MM.1S (cell line): ENCODE measurements at regions not wholly inside any gene's neighbourhood (a gene's known extent, or its start where the extent isn't known, plus 50 kb on each side); places are given as distances from the start of the nearest gene placed in this dataset.
"Not testable (repeated sequence)": the region's sequence is repeated elsewhere in the genome, so short reads cannot be mapped to it uniquely, and the experiment has no call there.

Source experiments
- DNase-seq: peaks from one replicate; pipeline ENCODE4 v3.0.0-alpha.2; 2015
- H2AFZ ChIP-seq: fragments of 300-600 bp; sonication (generic); 2 replicates; pipeline ENCODE4 v1.6.0; 2016; ENCODE audit warnings: antibody characterized with exemption, low read length
- H3F3A ChIP-seq: fragments of 300-600 bp; sonication (generic); 2 replicates; pipeline ENCODE4 v1.6.1; 2016; ENCODE audit warnings: mild to moderate bottlenecking, antibody characterized with exemption, low read length, moderate library complexity, mixed read lengths; ENCODE audit not compliant: insufficient read depth
- H3K27ac ChIP-seq: fragments of 300-600 bp; sonication (generic); 2 replicates; pipeline ENCODE4 v1.5.1; 2016; ENCODE audit warnings: mild to moderate bottlenecking, low read length
- H3K27me3 ChIP-seq: fragments of 300-600 bp; sonication (generic); replicated peaks from 2 replicates; pipeline ENCODE4 v1.6.0; 2016; ENCODE audit warnings: low read length; ENCODE audit not compliant: insufficient read depth
- H3K36me3 ChIP-seq: fragments of 300-600 bp; sonication (generic); replicated peaks from 2 replicates; pipeline ENCODE4 v1.6.1; 2016; ENCODE audit warnings: mild to moderate bottlenecking, low read length, mixed read lengths; ENCODE audit not compliant: insufficient read depth
- H3K4me1 ChIP-seq: fragments of 300-600 bp; sonication (generic); 2 replicates; pipeline ENCODE4 v1.6.1; 2016; ENCODE audit warnings: low read length, mixed read lengths
- H3K4me2 ChIP-seq: fragments of 300-600 bp; sonication (generic); 2 replicates; pipeline ENCODE4 v1.6.0; 2016; ENCODE audit warnings: low read depth, low read length
- H3K4me3 ChIP-seq: fragments of 300-600 bp; sonication (generic); 2 replicates; pipeline ENCODE4 v1.5.1; 2016; ENCODE audit warnings: low read length, mixed read lengths
- H3K79me2 ChIP-seq: fragments of 300-600 bp; sonication (generic); 2 replicates; pipeline ENCODE4 v1.6.1; 2016; ENCODE audit warnings: mixed run types, low read length, mixed read lengths
- H3K9ac ChIP-seq: fragments of 300-600 bp; sonication (generic); 2 replicates; pipeline ENCODE4 v1.6.1; 2016; ENCODE audit warnings: low read length, mixed read lengths
- H3K9me2 ChIP-seq: fragments of 300-600 bp; sonication (generic); replicated peaks from 2 replicates; pipeline ENCODE4 v1.6.1; 2016; ENCODE audit warnings: mild to moderate bottlenecking, low read length, mixed read lengths; ENCODE audit not compliant: insufficient read depth
- H3K9me3 ChIP-seq: fragments of 300-600 bp; sonication (generic); replicated peaks from 2 replicates; pipeline ENCODE4 v1.6.1; 2016; ENCODE audit warnings: mild to moderate bottlenecking, low read length, mixed read lengths; ENCODE audit not compliant: insufficient read depth
- H4K20me1 ChIP-seq: fragments of 300-600 bp; sonication (generic); 2 replicates; pipeline ENCODE4 v1.6.1; 2016; ENCODE audit warnings: mild to moderate bottlenecking, low read length, moderate library complexity, mixed read lengths; ENCODE audit not compliant: insufficient read depth
- CTCF ChIP-seq: fragments of 300-600 bp; sonication (generic); IDR thresholded peaks from 2 replicates; pipeline ENCODE4 v1.5.1; 2016; ENCODE audit warnings: antibody characterized with exemption, low read length, mixed read lengths
- EZH2 ChIP-seq: fragments of 300-600 bp; sonication (generic); optimal IDR thresholded peaks from 2 replicates; pipeline ENCODE3; 2017; ENCODE audit warnings: low read depth, mild to moderate bottlenecking, antibody characterized with exemption, low read length, mixed read lengths
- EZH2phosphoT487 ChIP-seq: fragments of 300-600 bp; sonication (generic); IDR thresholded peaks from 2 replicates; pipeline ENCODE4 v1.6.1; 2018; ENCODE audit warnings: antibody characterized with exemption, low read length

- no peak for DNase-seq
- no peak overlapping the region for H2AFZ ChIP-seq
Measured at GRCh38 chr2:89833116-89833779, 1141.8 kb downstream of the RPIA start.

GRCh38 chr2:89833780-89834117, 1142.3 kb downstream of the RPIA start:
- Histone ChIP-seq H4K20me1 (no peaks in the 10 kb centered on the region), H3K27me3 (no peaks in the 10 kb centered on the region), H3K27ac (no peak overlapping the region), H2AFZ (no peak overlapping the region), H3K4me3 (no peak overlapping the region), H3K79me2 (no peaks in the 10 kb centered on the region), H3K4me2 (no peak overlapping the region), H3K9ac (no peak overlapping the region), H3K9me3 (0 out of 2 replicates have a peak, but pooled peaks cover 3% of the 10 kb centered on the region), H3K36me3 (no peaks in the 10 kb centered on the region), H3F3A (no peaks in the 10 kb centered on the region), H3K4me1 (no peaks in the 10 kb centered on the region), H3K9me2 (no peaks in the 10 kb centered on the region)
- DNase-seq: no peak
- TF ChIP-seq EZH2 (no peak), CTCF (no peak), EZH2phosphoT487 (no peak)

More at GRCh38 chr2:89833116-89833779, 1141.8 kb downstream of the RPIA start:
- Histone ChIP-seq H3K27me3 (no peaks in the 10 kb centered on the region), H3K9ac (no peak overlapping the region), H3K36me3 (no peaks in the 10 kb centered on the region), H3K27ac (no peak overlapping the region), H3K9me2 (no peaks in the 10 kb centered on the region), H3K9me3 (0 out of 2 replicates have a peak, but pooled peaks cover 3% of the 10 kb centered on the region), H3F3A (no peaks in the 10 kb centered on the region), H3K4me3 (no peak overlapping the region), H4K20me1 (no peaks in the 10 kb centered on the region), H3K4me2 (no peak overlapping the region), H3K79me2 (no peaks in the 10 kb centered on the region), H3K4me1 (no peaks in the 10 kb centered on the region)
- no peak for TF ChIP-seq EZH2
- no peak for TF ChIP-seq CTCF
- TF ChIP-seq EZH2phosphoT487: no peak

GRCh38 chr2:89834306-89834705, 1142.8 kb downstream of the RPIA start:
- Histone ChIP-seq H3F3A (no peaks in the 10 kb centered on the region), H3K4me1 (no peaks in the 10 kb centered on the region), H3K27me3 (no peaks in the 10 kb centered on the region), H3K36me3 (no peaks in the 10 kb centered on the region), H3K27ac (no peak overlapping the region), H3K4me2 (no peak overlapping the region), H2AFZ (no peak overlapping the region), H3K9ac (no peak overlapping the region), H4K20me1 (no peaks in the 10 kb centered on the region), H3K4me3 (no peak overlapping the region), H3K9me2 (no peaks in the 10 kb centered on the region), H3K9me3 (0 out of 2 replicates have a peak, but pooled peaks cover 3% of the 10 kb centered on the region), H3K79me2 (no peaks in the 10 kb centered on the region)
- DNase-seq: no peak
- no peak for TF ChIP-seq EZH2phosphoT487
- no peak for TF ChIP-seq EZH2
- TF ChIP-seq CTCF: no peak

GRCh38 chr2:89836326-89836725, 1144.9 kb downstream of the RPIA start:
- not testable (repeated sequence) for H3K4me1 ChIP-seq, H3K9ac ChIP-seq, H3K79me2 ChIP-seq, H4K20me1 ChIP-seq, H3K27ac ChIP-seq, H3K9me2 ChIP-seq, DNase-seq, H3F3A ChIP-seq, H2AFZ ChIP-seq, H3K9me3 ChIP-seq, H3K27me3 ChIP-seq, H3K4me3 ChIP-seq, H3K4me2 ChIP-seq, H3K36me3 ChIP-seq
